DMS114 treated with DMSO at 0.1 percent for 48 hours (cell line): ENCODE measurements at regions not wholly inside any gene's neighbourhood (a gene's known extent, or its start where the extent isn't known, plus 50 kb on each side); places are given as distances from the start of the nearest gene placed in this dataset.

Experiments
- DNase-seq: peaks from one replicate; lab custom pipeline; 2025; ENCODE audit not compliant: unreplicated experiment; lab: John Stamatoyannopoulos, UW

DNA sequence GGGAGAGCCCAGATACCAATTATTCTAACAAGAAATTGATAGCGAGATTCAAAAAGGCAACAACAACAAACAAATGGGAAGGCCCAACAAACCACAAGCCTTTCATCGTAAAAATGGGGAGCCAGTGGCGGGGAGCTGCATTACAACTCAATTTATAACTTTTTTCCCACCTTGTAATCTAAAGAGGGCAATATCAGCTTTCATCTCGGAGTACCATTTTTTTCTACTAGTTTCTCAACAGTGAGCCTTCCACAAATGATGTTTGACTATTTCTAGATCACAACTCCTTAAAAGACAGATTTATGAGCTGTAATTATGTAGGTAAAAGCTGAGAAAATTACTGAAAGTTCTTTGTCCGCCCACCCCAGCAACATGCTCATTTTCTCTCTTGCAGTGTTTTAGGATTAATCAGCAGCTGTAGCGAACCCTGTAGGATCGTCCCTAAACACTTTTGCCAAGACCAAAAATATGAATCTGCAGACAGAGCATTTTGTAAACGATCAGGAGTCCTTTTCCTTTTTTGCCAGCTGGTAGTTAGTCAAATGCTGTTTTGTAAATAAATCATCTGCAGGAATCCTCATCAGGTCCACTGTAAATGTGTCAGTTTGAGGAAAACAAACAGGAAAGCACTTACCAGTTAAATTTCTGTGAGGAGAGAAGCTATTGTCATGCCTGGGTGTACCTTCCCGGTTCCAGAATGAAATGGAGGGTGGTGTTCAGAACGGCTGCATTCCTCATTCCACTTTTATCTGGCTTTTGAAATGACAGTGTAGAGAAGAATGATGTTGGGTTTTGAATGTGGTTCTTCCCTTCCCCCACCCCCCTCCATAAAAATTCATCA, 53.2 kb downstream of the EEF1B2 start:
- peak; percentile 36 for DNase-seq

DNA sequence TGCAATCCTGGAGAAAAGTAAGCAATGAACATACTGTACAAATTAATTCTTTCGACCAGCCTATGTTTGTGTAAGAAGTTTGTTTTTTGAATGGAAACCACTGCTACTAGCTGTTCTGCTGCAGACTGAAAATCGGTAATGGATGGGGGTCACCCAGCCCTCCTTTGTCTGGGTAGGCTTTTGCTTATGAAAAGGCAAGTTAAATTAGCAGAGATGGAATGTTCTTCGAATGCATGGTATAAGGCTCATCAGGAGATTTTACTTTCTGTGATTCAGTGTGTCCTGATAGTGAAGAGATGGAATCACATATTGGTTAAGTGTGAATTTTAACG, 53.8 kb downstream of the EEF1B2 start:
- DNase-seq = peak; percentile 36

DNA sequence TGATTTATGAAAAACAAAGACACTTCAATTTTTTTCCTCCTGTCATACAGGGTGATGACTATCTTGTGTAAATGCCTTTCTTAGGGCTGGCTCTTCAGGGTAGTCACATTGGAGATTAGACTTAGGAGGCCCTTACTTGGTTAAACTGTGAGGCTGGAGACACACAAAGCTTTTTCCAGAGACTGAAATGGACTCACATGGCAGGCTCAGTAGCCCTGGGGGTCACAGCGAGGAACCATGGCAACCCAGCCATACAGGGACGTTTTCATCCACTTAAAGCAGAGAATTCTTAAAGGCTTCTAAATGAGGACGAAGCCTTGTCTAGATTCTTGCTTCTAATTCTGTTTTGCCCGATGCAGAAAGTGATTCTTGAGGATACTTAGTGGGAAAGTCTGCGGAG, 57.3 kb upstream of the ZDBF2 start:
- DNase-seq = no peak

DNA sequence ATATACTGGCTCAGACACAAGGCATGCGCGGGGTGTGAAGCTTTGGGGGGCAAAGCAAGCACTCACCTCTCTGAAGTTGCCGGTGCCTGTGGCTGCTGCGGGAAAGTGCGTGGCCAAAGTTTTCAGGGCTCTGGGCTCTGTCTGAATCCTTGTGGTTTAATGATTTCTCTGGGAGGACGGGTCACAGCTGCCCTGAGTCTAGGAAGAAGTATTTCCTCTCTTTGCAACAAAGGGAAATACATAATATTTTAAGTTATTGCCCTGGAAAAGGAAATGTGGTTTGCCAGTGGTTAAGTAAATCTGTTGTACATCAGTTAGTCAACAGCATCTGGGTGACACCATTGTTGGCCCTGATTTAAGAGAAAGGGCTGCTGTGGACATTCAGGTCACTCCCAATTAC, 56.7 kb upstream of the ZDBF2 start:
- DNase-seq = no peak

DNA sequence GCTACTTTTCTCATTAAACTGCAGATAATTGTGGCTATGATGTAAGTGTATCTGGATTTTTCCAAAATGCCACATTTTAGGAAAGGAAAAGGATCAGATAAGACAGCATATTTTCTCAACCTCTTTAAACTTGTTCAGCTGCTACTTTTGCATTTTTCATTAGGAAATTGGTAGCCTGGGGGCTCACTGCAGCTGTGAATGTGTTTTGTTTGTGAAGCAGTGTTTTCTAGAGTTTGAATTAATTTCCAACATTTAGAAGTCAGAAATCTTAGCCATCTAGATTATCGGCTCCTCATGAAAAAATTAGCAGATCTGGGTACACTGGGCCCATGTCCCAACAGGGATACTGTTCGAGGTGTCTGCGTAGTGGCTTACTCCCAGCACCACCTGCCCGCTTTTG, 56.3 kb upstream of the ZDBF2 start:
- no peak for DNase-seq

DNA sequence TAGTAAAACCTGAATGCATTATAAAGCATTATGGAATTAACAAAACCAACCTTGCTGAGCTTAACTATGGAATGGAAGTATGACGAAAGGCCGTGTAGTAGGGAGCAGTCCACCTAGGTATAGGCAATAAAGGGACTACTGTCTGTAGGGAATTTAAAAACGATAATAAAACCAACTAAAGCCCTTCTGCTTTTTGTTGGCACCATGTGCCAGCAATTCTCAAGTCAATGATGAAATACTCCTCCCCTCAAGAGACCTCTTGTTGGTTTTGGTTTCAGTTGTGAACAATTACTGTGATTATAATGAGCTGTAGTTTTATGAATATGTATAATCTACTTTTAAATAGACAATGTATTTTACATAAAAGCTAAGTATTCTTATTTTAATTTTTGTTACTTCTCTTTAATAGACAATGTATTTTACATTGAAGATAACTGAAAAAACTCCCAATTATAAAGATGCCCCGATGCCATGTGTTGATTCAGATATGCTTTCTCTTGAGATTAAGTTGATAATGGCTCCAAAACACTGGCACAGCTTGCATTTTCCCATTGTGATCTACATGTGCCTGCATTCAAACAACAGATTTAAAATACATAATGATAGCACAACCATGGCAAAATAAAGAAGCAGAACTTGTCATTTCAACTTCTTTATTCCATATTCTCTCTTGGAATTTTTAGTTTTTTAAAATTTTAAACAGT, 55.5 kb upstream of the ZDBF2 start:
- DNase-seq = no peak

DNA sequence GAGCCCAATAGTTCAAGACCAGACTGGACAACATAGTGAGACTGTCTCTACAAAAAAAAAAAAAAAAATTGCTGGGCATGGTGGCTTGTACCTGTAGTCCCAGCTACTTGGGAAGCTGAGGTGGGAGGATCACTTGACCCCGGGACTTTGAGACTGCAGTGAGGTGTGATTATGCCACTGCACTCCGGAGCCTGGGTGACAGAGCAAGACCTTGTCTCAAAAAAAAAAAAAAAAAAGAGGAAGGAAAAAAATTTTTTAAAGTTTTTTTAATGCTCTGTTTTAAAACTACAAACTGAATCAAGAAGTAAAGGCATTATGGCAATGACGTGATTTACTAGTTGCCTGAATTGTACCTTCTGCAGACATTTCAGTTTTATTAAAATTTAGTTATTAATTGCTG, 54.5 kb upstream of the ZDBF2 start:
- no peak for DNase-seq

DNA sequence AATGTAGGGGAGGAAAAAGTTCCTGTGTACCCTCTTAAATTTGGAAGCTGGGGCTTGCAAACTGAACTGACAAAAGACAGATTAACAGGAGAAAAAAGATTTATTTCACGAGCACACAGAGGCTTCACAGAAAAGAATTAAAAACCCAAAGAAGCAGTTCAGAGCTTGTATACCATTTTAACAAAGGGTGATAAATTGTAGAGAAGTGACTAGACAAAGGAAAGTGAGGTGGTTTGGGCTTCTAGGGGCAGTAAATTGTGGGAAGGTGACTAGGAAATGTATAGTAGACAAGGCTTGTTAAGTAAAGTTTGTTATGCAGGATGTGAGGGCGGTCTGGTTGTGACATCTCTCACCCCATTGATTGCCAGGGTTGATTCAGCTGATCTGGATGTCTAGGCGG, 53.5 kb upstream of the ZDBF2 start:
- no peak for DNase-seq
